ENCODE measurements at regions not wholly inside any gene's neighbourhood (a gene's known extent, or its start where the extent isn't known, plus 50 kb on each side); places are given as distances from the start of the nearest gene placed in this dataset.
"Not testable (repeated sequence)": the region's sequence is repeated elsewhere in the genome, so short reads cannot be mapped to it uniquely, and the experiment has no call there.

DNA sequence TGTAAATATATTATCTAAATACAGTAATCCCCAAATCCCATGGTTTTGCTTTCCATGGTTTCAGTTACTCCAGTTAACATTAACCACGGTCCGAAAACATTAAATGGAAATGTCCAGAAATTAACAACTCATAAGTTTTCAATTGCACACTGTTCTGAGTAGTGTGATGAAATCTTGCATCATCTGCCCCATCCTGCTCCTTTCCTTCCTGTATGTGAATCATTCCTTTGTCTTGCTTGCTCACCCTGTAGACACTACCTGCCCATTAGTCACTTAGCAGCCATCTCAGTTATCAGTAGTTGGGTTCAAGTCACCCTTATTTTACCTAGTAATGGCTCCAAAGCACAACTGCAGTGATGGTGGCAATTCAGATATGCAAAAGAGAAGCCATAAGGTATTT lies 1568.5 kb upstream of the WWC1 start:
- no peak for DNase-seq

DNA sequence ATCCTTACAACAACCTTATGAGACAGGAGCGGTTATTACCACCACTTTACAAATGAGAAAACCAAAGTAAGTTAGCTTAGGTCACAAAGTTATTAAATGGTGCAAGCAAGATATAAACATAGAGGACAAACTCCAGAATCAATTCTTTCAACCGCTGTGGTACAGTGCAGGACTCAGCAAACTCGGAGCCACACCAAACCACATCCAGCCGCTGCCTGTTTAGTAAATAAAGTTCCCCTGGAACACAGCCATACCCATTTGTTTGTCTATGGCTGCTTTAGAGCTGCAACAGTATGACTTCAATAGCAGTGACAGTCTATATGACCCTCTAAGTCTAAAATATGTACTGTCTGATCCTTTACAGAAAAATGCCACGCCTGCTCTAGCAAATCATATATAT lies 1567.2 kb upstream of the WWC1 start:
- no peak for DNase-seq

DNA sequence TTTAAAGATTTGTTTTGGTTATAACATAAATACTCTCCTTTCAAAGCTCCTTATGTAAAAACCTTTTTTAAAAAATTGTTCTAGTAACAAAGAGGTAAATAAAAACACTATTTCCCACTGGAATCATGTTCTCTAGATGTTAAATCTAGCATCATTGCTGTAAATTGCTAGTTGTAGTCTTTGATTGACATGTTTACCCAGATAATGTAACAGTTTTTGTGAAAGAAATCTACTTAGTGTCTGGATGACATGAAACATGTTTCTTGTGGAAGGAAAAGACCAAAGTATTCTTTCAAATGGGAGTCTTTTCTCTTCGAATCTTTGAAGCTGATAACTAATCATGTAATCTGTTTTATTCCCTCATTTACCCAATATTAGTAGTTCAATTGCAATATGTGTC lies 1565.9 kb upstream of the WWC1 start:
- DNase-seq: no peak

DNA sequence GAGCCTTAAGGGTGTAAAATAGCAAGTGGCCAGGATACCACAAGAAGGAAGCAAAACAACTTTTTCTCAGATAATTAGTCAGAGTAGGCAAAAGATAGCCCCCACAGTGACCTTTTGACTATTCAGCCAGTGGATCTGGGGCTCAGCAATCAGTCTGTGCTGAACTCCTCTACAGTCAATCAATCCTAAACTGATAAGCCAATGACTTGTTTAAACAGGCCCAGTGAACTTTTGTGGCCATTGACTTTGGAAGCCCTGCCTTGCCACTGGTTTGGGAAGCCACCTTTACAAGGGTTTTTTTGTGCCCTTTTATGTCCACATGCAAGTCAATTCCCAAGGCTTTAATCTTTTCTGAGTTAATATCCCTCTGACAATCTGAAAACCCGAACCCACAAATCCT lies 1565.0 kb upstream of the WWC1 start:
- no peak for DNase-seq

DNA sequence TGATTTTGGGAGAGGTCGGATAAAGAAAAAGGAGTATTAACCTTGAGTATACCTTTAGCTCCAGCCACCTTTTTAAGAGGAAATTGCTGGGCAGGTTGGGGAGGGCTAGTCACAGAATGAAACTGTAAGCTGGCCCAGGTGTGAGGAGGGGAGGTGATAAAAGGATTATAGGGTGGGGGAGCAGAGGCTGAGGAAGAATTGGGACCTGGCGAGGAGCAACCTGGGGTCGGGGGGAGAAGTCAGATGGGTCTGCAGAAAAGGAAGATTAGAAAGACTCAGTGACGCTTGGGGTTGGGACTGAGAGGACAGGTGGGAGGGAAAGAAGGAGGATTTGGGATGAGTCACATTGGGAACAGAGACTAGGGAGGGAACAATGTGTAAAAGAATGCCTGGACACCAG lies 1548.5 kb upstream of the WWC1 start:
- DNase-seq: not testable (repeated sequence)

DNA sequence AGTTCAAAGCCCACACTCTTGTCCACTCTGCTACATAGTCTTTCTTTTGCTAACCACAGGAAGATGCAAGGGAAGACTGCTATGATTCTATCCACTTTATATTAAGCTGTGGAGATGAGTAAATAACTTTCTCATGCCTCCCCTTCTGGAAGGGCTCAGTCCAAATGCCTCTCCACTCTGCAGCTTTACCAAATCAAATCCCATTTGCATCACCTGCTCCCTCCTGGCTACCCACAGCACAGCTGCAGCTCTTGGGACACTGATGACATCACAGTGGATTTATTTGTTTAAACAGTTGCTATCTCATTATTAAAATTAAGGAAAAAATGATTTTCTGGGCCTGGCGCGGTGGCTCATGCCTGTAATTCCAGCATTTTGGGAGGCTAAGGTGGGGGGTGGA lies 1544.9 kb upstream of the WWC1 start:
- no peak for DNase-seq

DNA sequence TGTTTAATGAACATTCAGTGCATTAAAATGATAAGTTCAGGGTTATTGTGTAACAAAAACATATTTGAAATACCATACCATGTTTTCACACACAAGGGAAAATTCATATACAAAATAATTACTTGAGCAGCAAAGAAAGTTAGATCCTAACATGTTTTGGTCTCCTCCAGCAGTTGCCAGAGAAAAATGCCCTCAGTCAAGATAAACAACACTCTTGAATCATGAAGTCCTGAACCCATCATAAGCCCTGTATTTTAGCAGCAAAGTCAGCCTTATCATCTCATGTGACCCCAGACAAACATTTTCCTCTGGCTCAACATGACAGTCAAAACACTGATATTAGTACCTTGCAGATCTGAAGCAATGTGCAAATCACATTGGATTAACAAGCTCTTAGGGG lies 1541.1 kb upstream of the WWC1 start:
- DNase-seq: no peak

DNA sequence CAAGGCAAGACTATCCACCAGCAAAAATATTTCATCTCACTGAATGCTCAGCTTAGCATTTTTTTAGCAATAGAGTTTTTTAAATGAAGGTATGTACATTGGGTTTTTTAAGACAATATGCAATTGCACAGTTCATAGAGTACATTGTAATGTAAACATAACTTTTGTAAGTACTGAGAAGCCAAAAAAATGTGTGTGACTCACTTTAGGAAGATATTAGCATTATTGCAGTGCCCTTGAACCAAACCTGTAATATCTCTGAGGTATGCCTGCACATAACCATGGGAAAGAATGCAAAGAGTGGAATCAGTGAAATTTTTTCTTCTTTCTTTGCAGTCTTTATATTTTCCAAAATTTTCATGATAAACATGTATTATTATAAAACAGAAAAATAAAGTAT lies 1533.3 kb upstream of the WWC1 start:
- no peak for DNase-seq

DNA sequence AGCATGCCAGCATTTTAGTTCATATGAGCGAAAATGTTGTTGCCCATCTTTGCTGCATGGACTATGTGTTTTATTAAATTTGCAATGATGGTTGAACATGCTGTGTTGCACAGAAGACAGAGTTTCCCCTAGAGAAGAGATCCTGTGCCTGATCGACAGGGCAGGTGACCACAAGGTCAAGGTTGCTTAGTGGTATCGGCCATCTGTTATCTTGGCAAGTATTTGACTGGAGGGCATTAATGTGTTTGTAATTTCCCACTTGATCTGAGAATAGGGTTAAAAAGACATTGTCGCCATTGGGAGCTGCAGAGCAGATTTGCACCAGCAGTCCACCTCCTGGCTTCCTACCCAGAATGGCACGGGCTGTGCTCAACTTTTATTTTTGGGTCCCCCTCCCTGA lies 1523.6 kb upstream of the WWC1 start:
- DNase-seq: no peak

DNA sequence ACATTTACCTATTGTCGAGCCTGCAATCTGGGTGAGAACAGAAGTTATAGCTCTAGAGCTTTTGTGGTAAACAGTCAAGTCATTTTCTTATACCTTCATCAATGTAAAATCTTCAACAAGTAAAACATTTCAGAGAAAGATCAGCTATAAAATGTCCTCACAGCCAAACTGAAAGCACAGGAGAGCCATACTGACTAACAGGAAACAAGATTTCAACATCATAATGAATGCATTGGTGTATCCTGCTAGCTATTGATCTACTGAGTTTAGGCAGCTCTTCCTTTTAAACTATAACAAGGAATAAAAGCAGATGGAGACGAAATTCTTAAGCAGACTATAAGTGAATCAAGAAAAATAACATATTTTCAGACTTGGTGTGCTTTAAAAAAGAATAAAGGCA lies 1522.9 kb upstream of the WWC1 start:
- no peak for DNase-seq

DNA sequence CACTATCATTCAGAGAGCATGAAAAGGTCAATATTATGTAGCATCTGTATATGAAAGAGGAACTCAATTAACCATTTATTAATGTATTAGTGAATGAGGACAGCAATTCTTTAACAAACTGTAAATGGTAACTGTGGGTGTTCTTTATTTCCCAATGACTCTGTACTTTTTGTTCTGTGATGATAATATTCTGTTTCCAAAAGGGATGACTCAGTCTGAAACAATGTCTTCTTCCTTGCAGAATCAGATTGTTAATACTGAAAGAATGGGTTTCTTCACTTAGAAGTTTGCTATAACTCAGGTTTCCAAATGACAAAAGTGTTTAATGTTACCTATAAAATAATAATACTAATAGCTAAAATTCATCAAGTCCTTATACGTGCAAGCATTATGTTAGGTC lies 1518.7 kb upstream of the WWC1 start:
- DNase-seq: no peak

DNA sequence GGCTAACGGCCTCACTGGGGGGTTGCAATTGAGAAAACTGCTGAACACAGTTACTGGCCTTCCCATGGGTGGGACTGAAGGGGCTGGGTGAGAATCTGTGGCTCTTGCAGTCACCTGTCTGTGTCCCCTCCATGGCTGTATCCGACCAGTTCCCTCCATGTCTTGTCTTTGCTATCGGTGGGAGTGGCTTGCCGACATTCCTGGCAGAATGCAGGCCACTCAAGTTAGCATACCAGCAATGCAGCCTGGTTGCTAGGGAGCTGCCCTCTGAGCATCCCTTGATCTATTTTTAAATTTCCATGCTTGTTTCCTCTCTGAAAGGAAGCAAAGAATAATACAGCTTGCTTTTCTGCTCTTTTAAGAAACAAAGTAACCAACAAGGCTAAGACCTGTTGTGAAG lies 1509.7 kb upstream of the WWC1 start:
- DNase-seq: no peak

DNA sequence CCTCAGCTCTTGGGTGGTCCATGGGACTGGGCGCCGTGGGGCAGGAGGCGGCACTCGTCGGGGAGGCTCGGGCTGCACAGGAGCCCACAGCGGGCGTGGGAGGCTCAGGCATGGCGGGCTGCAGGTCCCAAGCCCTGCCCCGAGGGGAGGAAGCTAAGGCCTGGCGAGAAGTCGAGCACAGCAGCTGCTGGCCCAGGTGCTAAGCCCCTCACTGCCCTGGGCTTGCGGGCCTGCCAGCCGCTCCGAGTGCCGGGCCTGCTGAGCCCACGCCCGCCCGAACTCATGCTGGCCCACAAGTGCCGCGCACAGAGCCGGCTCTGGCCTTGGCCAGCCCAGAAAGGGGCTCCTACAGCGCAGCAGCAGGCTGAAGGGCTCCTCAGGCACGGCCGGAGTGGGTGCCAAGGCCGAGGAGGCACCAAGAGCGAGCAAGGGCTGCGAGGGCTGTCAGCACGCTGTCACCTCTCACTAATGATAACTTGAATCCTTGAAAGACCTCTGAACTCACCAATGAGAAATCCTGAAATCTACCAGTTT lies 1506.8 kb upstream of the WWC1 start:
- DNase-seq: no peak

DNA sequence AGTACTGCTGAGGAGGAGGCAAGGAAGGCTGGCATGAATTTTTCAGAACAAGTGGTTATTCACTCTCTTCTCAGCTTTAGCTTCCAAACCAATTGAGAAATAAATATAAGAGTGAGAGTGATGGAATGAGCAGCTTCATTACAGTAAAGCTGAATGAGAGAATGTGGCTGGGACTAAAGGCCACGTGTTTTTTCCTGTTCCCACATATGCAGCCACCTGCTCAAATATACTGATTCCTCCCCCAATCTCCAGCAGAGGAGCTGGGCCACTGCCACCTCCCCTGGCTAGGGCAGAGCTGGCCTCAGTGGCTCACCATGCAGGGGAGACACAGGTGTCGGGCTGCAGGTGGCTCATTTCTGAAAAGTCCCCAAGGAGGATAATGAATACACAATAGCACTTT lies 1505.3 kb upstream of the WWC1 start:
- DNase-seq: no peak

DNA sequence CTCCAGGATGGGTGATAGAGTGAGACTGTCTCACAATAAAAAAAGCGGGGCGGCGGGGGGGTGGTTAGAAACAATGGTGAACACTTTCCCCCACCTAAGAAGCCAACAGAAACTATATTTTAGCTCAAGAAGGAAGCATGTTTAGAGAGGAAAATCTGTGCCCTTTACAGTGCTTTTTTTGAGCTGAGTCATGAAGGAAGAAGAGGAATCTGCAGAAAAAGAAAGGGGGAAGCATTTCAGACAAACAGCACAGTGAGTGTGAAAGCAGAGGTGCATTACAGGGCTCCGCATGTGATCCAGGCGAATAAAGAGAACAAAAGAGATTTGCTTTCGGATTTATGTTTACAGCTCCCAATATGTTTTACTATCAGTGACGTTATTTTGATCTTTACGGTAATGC lies 1504.6 kb upstream of the WWC1 start:
- DNase-seq: no peak

DNA sequence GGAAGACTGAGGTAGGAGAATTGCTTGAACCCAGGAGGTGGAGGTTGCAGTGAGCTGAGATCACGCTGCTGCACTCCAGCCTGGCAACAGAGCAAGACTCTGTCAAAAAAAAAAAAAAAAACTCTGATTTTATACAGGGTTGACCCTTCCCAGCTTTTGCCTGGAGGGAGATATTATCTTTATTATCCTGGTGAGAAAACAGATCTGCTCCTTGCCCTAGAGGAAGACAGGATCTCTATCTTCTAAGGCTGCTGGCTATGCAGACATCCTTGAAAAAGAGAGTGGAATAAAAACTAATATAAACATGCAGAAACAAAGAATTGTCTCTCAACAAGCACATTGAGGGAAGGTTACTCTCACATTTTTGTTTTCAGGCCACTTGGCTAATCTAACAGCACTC lies 1503.4 kb upstream of the WWC1 start:
- DNase-seq: no peak

DNA sequence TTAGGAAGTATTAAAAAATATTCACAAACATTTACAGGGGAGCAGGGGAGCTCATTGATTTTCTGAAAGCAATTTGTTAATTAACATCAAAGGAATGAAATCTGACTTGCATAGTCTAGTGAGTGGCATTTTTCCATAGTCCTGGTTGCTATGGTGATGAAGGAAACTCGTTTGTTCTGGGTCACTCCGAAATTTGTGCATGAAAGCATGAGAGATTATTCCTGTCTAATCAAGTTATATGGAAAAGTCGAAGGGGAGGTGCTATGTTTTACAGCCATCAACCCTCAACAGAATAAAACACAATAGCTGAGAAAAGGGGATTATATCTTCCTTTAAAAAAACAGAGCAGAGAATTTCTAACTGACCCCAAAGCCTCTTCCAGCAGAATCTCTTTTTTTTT lies 1495.7 kb upstream of the WWC1 start:
- no peak for DNase-seq

DNA sequence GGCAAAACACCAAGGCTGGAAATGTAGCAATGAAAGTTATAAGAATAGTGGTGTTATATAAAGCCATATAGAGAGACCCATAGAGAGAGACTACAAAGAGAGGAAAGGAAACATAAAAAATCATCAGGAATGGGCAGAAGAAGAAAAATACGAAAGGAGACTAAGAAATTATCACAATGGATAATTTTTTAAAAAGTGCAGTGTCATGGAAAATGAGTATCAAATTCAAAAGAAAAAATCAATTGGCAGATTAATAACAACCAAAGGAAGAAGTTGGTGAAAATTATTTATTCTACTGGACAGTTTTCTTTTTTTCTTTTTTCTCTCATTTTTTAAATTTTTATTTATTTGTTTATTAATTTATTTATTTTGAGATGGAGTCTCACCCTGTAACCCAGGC lies 1488.4 kb upstream of the WWC1 start:
- no peak for DNase-seq

DNA sequence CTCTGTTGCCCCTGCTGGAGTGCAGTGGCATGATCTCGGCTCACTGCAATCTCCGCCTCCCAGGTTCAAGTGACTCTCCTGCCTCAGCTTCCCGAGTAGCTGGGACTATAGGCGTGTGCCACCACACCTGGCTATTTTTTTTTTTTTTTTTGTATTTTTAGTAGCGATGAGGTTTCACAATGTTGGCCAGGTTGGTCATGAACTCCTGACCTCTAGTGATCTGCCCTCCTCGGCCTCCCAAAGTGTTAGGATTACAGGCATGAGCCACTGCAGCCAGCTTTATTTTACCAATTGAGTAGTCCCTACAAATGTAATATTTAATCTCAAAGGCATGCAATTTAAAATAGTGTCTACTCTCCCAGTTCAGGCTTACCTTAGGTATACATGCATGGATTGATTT lies 1487.2 kb upstream of the WWC1 start:
- DNase-seq: not testable (repeated sequence)

DNA sequence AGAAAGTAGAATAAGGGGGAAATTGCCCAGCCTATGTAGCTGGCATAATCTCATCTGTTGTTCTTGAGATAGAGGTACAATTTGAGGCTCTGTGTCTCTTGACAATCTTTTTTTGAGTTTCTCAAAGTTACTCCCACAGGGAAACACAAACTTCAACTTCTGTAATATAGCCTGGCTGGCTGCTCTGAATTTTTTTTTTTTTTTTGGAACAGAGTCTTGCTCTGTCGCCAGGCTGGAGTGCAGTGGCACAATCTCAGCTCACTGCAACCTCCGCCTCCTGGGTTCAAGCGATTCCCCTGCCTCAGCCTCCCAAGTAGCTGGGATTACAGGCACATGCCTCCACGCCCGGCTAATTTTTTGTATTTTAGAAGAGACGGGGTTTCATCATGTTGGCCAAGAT lies 1486.8 kb upstream of the WWC1 start:
- not testable (repeated sequence) for DNase-seq

DNA sequence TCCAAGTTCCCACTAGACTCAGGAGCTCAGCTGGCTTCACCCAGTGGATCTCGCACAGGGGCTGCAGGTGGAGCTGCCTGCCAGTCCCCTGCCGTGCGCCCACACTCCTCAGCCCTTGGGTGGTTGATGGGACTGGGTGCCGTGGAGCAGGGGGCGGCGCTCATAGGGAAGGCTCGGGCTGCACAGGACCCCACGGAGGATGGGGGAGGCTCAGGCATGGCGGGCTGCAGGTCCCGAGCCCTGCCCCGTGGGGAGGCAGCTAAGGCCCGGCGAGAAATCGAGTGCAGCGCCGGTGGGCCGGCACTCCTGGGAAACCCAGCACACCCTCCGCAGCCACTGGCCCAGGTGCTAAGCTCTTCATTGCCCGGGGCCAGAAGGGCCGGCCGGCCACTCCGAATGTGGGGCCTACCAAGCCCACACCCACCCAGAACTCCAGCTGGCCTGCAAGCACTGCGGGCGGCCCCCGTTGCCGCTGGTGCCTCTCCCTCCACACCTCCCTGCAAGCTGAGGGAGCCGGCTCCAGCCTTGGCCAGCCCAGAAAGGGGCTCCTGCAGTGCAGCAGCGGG lies 1481.3 kb upstream of the WWC1 start:
- not testable (repeated sequence) for DNase-seq

DNA sequence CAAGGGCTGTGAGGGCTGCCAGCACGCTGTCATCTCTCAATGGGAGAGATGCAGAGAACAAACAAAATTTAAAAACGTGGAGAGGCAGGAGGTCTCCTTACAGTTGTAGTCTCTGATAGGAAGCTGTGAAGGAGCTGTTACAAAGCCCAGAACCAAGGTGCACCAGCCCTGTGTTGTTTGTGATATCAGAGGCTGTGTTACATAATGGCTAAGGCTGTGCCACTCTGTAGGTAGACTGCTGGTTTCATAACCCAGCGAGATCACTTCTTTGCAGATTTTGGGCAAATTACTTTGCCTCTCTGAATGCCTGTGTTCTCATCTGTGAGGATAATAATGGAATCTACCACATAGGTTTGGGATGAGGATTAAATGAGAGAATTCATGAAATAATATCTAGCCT lies 1480.7 kb upstream of the WWC1 start:
- DNase-seq: no peak

DNA sequence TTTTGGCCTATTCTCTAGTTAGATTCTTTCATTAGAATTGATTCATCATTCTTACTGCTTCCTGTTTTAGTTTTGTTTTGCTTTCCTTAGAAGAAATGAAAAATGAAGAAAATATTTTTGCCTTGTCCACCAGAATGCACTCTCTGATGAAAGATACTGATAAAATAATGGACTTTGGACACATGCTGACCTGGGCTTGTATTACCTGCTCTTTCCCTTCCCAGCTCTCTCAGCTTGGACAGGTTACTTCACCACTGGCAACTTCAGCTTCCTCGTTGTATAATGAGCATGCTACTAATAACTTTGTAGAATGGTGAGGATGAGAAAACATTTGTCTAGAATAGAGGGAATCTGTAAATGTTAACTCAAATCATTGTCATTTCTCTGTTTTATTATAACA lies 1468.1 kb upstream of the WWC1 start:
- no peak for DNase-seq

DNA sequence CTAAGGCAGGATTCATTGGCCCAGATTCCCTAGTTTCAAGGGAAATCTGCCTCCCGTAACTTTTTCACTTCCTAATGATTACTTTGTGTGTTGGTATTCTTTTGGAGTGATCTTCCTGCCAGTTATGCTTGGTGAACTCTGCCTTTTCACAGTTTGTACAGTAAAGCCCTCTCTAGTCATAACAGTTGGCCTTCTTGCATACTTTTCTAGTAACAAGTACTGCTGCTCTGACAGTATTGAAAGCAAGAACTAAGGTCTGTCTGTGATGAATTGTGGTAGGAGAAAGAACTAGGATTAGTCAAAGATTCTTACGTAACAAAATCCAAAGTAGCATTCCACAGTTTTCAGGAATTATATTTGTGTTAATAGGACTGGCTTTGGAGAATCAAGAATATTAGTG lies 1457.2 kb upstream of the WWC1 start:
- DNase-seq: no peak

DNA sequence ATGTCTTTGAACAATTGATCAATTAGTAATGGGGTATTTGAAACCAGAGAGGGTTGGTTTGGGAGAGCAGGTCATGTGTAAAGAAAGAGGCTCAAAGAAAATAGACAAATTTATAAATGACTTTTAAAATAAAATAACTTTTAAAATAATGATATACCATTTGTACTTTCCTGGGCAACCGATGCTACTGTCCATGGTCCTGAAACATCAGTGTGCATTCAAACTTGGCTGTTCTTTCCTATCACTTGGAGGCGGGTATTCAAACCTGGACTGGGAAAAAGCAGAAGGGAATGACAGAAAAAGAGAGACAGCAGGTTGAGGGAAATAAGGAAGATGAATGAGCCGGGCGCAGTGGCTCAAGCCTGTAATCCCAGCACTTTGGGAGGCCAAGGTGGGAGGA lies 1446.4 kb upstream of the WWC1 start:
- DNase-seq: no peak

DNA sequence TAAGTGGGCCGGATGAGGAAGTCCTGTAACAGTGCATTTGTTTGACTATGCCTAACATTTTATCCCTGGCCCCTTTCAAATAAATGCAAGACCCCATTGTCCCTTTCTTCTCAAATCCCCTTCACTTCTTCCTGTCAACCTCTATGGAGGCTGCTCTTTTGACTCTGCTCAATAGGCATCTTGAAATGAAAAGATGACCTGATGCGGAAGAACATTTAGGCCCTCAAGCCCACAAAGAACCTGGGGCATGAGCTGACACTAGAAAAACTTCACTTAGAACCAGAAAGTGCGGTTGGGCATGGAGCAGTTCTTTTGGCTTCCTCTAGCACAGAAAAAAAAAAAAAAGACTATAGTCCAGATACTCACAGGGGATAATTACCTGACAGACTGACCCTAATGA lies 1434.7 kb upstream of the WWC1 start:
- DNase-seq: no peak
